Coronary artery (tissue), 2 donors: ENCODE measurements at regions not wholly inside any gene's neighbourhood (a gene's known extent, or its start where the extent isn't known, plus 50 kb on each side); places are given as distances from the start of the nearest gene placed in this dataset.
A peak's percentile ranks its signal among the peaks of the same experiment; 100 is the strongest.
"Not testable (repeated sequence)": the region's sequence is repeated elsewhere in the genome, so short reads cannot be mapped to it uniquely, and the experiment has no call there.

ENCODE experiments used
- DNase-seq: peaks from one replicate; pipeline ENCODE4 v3.0.0-alpha.2; 2017; ENCODE audit warnings: low spot score
- H3K27ac ChIP-seq, 2 donors: fragments of 200-600 bp; sonication (generic); one replicate each; pipeline ENCODE4 v1.5.1; 2016 to 2019
- H3K4me3 ChIP-seq: fragments of 200-600 bp; sonication (generic); 2 replicates; pipeline ENCODE4 v1.5.1; 2016; ENCODE audit warnings: mild to moderate bottlenecking, moderate library complexity
- TF ChIP-seq, protein P1 (sequence below): fragments of 200-600 bp; sonication (generic); IDR thresholded peaks from one replicate; pipeline ENCODE4 v1.5.1; 2019; ENCODE audit warnings: antibody characterized with exemption

DNA sequence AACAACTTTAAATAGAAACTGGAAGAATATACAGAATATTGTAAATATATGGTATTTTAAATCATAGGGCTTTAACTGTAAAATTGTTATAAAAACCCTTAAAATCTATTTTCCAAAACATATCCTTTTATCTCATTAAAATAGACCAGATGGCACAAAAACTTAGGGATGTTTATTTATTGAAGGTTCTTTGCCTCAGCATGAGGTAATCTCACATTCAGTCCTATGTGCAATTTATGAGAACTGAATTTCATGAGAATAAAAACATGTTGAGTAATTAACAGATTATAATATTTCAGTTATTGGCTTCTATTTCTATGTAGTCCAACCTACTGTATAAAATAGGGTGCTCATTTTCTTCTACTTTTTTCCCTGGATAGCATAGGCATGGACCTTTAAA, 329.2 kb upstream of the PRR16 start:
- TF ChIP-seq, protein P1, sequence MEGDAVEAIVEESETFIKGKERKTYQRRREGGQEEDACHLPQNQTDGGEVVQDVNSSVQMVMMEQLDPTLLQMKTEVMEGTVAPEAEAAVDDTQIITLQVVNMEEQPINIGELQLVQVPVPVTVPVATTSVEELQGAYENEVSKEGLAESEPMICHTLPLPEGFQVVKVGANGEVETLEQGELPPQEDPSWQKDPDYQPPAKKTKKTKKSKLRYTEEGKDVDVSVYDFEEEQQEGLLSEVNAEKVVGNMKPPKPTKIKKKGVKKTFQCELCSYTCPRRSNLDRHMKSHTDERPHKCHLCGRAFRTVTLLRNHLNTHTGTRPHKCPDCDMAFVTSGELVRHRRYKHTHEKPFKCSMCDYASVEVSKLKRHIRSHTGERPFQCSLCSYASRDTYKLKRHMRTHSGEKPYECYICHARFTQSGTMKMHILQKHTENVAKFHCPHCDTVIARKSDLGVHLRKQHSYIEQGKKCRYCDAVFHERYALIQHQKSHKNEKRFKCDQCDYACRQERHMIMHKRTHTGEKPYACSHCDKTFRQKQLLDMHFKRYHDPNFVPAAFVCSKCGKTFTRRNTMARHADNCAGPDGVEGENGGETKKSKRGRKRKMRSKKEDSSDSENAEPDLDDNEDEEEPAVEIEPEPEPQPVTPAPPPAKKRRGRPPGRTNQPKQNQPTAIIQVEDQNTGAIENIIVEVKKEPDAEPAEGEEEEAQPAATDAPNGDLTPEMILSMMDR, result no peak
- no peak overlapping the region for H3K27ac ChIP-seq
- H3K4me3 ChIP-seq, result no peak overlapping the region
- DNase-seq, result no peak

DNA sequence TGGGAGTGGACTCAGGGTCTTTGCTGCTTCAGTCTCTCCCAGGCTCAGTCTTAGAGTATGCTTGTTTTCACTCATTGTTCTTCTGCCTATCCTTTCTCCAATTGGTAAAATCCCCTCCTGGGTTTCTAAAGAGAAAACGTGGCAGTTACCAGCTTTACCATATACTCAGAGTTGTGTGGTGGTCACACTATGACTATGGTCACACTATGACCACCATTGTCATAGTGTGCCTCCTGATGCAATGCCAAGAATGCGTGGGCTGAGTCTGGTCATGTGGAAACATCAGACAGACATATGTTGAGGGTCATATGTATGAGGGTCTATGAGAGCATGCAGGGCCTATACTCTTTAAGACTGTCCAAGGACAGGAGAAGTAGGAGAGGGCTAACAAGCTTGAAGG, 326.5 kb upstream of the PRR16 start:
- no peak for DNase-seq
- TF ChIP-seq, protein P1, result no peak
- no peak overlapping the region for H3K27ac ChIP-seq
- no peak overlapping the region for H3K4me3 ChIP-seq

DNA sequence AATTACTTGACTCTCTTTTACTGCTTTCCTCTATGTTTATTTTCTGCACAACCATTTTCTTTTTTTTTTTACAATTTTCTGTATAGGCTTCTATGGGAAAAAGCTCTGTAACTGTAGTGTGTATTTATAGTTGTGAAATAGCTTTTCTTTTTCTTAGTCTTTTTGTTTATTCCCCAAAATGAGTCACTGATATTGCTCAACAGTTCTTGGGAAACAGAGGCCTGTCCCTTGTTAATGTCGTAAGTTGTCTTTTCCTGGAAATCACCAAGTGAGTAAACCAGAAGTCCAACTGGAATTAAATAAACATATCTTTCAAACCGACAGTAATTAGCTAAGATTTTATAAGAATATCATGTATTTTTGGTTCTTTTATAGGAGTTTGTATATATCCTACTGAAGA, 325.1 kb upstream of the PRR16 start:
- TF ChIP-seq, protein P1, result no peak
- H3K27ac ChIP-seq, result peak overlapping the region; percentile 58 to 78
- no peak overlapping the region for H3K4me3 ChIP-seq
- DNase-seq, result no peak

DNA sequence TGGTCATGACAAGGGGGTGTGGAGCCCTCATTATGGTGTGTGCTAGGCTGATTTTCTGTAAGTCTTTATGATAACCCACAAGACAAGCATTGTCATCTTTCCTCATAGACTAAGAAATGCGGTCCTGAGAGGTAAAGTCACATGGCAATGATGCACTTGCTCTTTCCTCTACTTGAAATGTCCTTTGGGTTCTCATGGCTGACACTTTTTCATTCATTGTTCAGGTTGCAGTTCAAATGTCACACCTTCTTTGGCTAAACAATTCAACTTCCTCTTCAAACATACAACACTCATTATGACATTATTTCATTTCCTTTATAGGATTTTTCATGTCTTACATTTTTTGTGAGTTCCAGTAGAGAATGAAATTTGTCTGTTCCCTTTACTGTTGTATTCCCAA, 323.6 kb upstream of the PRR16 start:
- TF ChIP-seq, protein P1, result no peak
- H3K4me3 ChIP-seq, result no peak overlapping the region
- no peak for DNase-seq
- H3K27ac ChIP-seq, result no peak overlapping the region

DNA sequence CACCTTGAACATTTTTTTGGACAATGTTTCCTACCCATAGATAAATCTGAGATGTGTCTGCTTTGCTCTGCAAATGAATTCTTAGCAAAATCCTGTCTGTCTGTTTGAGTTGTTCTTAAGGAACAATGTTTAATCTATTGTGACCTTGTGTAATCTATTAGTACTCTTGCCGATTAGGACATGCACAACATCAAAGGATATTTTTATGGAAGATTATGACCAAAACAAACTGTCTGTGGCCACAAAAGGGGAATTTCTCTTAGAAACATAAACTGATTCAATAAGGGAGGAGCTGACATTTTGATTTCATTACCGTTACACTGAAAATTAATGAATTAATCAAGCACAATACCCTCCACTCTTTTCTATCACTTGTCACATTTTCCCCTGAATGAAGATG, 323.0 kb upstream of the PRR16 start:
- Histone ChIP-seq H3K4me3 (no peak overlapping the region), H3K27ac (no peak overlapping the region)
- DNase-seq, result no peak
- TF ChIP-seq, protein P1, result no peak

DNA sequence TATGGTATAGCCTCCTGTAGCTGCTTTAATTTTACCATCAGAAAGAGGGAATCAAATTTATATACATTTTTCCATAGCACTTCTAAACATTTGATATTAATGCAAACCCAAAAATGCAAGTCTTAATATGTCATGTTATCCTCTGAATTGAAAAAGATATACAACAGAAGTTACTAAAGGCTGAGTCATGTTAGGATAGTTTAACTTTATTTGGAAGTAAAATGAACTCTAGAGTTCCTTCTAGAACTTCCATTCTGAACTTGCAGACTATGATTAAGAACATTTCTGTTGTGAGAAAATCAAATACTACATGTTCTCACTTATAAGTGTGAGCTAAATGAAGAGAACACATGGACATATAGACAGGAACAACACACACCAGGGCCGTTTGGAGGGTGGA, 317.3 kb upstream of the PRR16 start:
- DNase-seq, result no peak

DNA sequence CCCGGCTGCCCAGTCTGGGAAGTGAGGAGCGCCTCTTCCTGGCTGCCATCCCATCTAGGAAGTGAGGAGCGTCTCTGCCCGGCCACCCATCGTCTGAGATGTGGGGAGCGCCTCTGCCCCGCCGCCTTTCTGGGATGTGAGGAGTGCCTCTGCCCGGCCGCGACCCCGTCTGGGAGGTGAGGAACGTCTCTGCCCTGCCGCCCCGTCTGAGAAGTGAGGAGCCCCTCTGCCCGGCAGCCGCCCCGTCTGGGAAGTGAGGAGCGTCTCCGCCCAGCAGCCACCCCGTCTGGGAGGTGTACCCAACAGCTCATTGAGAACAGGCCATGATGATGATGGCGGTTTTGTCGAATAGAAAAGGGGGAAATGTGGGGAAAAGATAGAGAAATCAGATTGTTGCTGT, 316.2 kb upstream of the PRR16 start:
- H3K4me3 ChIP-seq, H3K27ac ChIP-seq, DNase-seq: not testable (repeated sequence)

More for the DNA sequence above, 317.3 kb upstream of the PRR16 start:
- Histone ChIP-seq H3K27ac (no peak overlapping the region), H3K4me3 (no peak overlapping the region)
- TF ChIP-seq, protein P1, result no peak

DNA sequence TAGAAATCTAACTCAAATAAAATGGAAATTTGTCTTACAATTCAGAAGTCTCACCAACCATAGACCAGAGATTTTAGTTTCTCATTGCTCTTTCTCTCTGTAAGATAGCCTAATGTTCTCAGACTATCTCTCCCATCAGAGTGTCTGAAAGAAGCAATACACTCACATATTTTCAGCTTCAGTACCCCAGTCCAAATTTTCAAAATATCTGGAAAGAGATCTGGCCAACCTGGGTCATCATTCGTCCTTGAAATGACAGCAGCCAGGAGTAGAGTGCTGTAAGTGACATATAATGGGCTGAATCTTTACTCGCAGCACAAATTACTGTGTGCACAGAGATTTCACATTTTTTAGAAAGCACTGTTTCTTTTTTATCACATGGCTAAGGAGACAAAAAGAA, 313.3 kb upstream of the PRR16 start:
- Histone ChIP-seq H3K27ac (no peak overlapping the region), H3K4me3 (no peak overlapping the region)
- TF ChIP-seq, protein P1, result no peak
- DNase-seq, result no peak
